Neural cell (in vitro differentiated cells): ENCODE measurements at regions not wholly inside any gene's neighbourhood (a gene's known extent, or its start where the extent isn't known, plus 50 kb on each side); places are given as distances from the start of the nearest gene placed in this dataset.

Experiments used
- H2AFZ ChIP-seq: fragments of 200-600, 300-800 bp; sonication (generic), shearing (Covaris generic); 2 replicates; pipeline ENCODE4 v1.6.0; 2014; ENCODE audit warnings: low read depth, mild to moderate bottlenecking, antibody characterized with exemption, low read length, moderate library complexity
- H3F3A ChIP-seq: fragments of 200-600 bp; shearing (Covaris generic); 2 replicates; pipeline ENCODE4 v1.6.1; 2016; ENCODE audit warnings: mild to moderate bottlenecking, moderate library complexity, mixed read lengths, antibody characterized with exemption, low read length; ENCODE audit not compliant: insufficient read depth, poor library complexity, severe bottlenecking
- H3K27ac ChIP-seq: fragments of 200-600, 300-800 bp; sonication (generic), shearing (Covaris generic); 2 replicates; pipeline ENCODE4 v1.5.1; 2014; ENCODE audit warnings: mild to moderate bottlenecking, low read length, moderate library complexity
- H3K27me3 ChIP-seq: fragments of 300-800, 200-600 bp; sonication (generic), shearing (Covaris generic); 2 replicates; pipeline ENCODE4 v1.6.0; 2014; ENCODE audit warnings: mild to moderate bottlenecking, low read depth, low read length, moderate library complexity; ENCODE audit not compliant: insufficient read depth
- H3K36me3 ChIP-seq: fragments of 300-800, 200-600 bp; sonication (generic), shearing (Covaris generic); 2 replicates; pipeline ENCODE4 v1.5.1; 2014; ENCODE audit warnings: mild to moderate bottlenecking, antibody characterized with exemption, low read length, moderate library complexity; ENCODE audit not compliant: insufficient read depth
- H3K4me2 ChIP-seq: fragments of 300-800, 200-600 bp; sonication (generic), shearing (Covaris generic); 2 replicates; pipeline ENCODE4 v1.6.0; 2014; ENCODE audit warnings: mild to moderate bottlenecking, low read length
- H3K4me3 ChIP-seq: fragments of 300-800, 200-600 bp; sonication (generic), shearing (Covaris generic); 2 replicates; pipeline ENCODE4 v1.5.1; 2014; ENCODE audit warnings: mild to moderate bottlenecking, low read length, moderate library complexity
- H3K79me2 ChIP-seq: fragments of 200-600 bp; shearing (Covaris generic); replicated peaks from 2 replicates; pipeline ENCODE4 v1.6.0; 2014; ENCODE audit warnings: mild to moderate bottlenecking, low read length, moderate library complexity; ENCODE audit not compliant: insufficient read depth
- H3K9ac ChIP-seq: fragments of 300-800, 200-600 bp; sonication (generic), shearing (Covaris generic); 2 replicates; pipeline ENCODE4 v1.6.1; 2016; ENCODE audit warnings: mild to moderate bottlenecking, low read length, mixed read lengths
- H3K9me2 ChIP-seq: fragments of 200-600 bp; shearing (Covaris generic); 2 replicates; pipeline ENCODE4 v1.6.1; 2016; ENCODE audit warnings: mild to moderate bottlenecking, low read length, mixed read lengths; ENCODE audit not compliant: insufficient read depth
- H3K9me3 ChIP-seq: fragments of 200-600, 300-800 bp; sonication (generic), shearing (Covaris generic); 2 replicates; pipeline ENCODE4 v1.6.1; 2016; ENCODE audit warnings: mild to moderate bottlenecking, mixed run types, low read length, moderate library complexity, mixed read lengths
- H4K20me1 ChIP-seq: fragments of 200-600 bp; shearing (Covaris generic); 2 replicates; pipeline ENCODE4 v1.6.1; 2016; ENCODE audit warnings: mild to moderate bottlenecking, mixed run types; ENCODE audit not compliant: insufficient read depth
- EP300 ChIP-seq: fragments of 450-650 bp; conservative IDR thresholded peaks from 2 replicates; pipeline ENCODE4 v1.6.1; 2014; ENCODE audit warnings: antibody characterized with exemption, mild to moderate bottlenecking, moderate library complexity; ENCODE audit not compliant: poor library complexity, severe bottlenecking
- EZH2 ChIP-seq: fragments of 200-600, 300-800 bp; shearing (Covaris generic), sonication (generic); IDR thresholded peaks from 2 replicates; pipeline ENCODE4 v1.6.1; 2014; ENCODE audit warnings: antibody characterized with exemption, low read length, borderline replicate concordance, mild to moderate bottlenecking; ENCODE audit not compliant: insufficient read depth, poor library complexity, severe bottlenecking
- MXI1 ChIP-seq: fragments of 450-650 bp; conservative IDR thresholded peaks from 2 replicates; pipeline ENCODE4 v1.6.1; 2014; ENCODE audit warnings: antibody characterized with exemption, mild to moderate bottlenecking; ENCODE audit not compliant: poor library complexity, severe bottlenecking
- POLR2AphosphoS5 ChIP-seq: IDR thresholded peaks from 2 replicates; pipeline ENCODE4 v1.6.1; 2012
- RAD21 ChIP-seq: fragments of 450-650 bp; conservative IDR thresholded peaks from 2 replicates; pipeline ENCODE4 v1.6.1; 2014; ENCODE audit warnings: antibody characterized with exemption, mild to moderate bottlenecking, moderate library complexity
- SMC3 ChIP-seq: fragments of 450-650 bp; conservative IDR thresholded peaks from 2 replicates; pipeline ENCODE4 v1.6.1; 2014; ENCODE audit warnings: antibody characterized with exemption, mild to moderate bottlenecking, moderate library complexity; ENCODE audit not compliant: poor library complexity
- TAF1 ChIP-seq: IDR thresholded peaks from 2 replicates; pipeline ENCODE4 v1.6.1; 2012; ENCODE audit warnings: low read depth
- TF ChIP-seq, protein P1 (sequence below): IDR thresholded peaks from 2 replicates; pipeline ENCODE4 v1.6.1; 2012; ENCODE audit warnings: borderline replicate concordance
- TF ChIP-seq, protein P2 (sequence below): fragments of 450-650 bp; IDR thresholded peaks from 2 replicates; pipeline ENCODE4 v1.5.1; 2014; ENCODE audit warnings: antibody characterized with exemption, mild to moderate bottlenecking, moderate library complexity; ENCODE audit not compliant: poor library complexity, severe bottlenecking

DNA sequence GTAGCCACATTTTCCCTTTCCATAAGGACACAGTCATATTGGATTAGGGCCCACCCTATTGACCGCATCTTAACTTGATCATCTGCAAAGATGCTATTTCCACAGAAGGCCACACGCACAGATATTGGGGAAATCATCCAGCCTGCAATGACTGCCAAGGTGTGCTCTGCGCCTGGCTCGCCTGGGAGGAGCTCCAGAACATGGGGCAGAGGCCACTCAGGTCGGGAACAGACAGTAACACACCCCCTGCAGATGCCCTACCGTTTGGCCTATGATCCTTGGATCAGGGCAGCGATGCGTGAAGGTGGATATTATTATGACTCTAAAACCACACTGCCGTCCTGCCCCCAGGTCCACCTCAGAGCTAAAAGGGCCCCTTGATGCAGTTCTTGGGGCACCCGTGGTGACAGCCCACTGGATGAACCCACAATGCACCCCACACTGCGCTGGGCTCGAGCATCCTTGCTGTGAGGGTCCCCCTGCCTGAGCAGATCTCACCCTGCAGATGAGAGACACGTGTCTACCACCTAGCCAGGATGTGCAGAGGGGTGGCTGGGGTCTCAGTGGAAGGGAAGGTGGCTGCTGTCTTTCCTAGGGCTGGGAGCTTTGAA lies 72.9 kb upstream of the ZNF516 start:
- Histone ChIP-seq H2AFZ (no peak overlapping the region), H3K27ac (no peak overlapping the region), H3K4me2 (no peak overlapping the region), H3K9me2 (no peaks in the 10 kb centered on the region), H3F3A (no peaks in the 10 kb centered on the region), H3K9me3 (no peaks in the 10 kb centered on the region), H4K20me1 (no peaks in the 10 kb centered on the region), H3K4me3 (no peak overlapping the region), H3K36me3 (no peaks in the 10 kb centered on the region), H3K9ac (no peak overlapping the region), H3K27me3 (no peaks in the 10 kb centered on the region), H3K79me2 (no peaks in the 10 kb centered on the region)
- TF ChIP-seq EZH2 (no peak), TAF1 (no peak), EP300 (no peak), MXI1 (no peak), RAD21 (no peak), POLR2AphosphoS5 (no peak), SMC3 (no peak)
- TF ChIP-seq, protein P1, sequence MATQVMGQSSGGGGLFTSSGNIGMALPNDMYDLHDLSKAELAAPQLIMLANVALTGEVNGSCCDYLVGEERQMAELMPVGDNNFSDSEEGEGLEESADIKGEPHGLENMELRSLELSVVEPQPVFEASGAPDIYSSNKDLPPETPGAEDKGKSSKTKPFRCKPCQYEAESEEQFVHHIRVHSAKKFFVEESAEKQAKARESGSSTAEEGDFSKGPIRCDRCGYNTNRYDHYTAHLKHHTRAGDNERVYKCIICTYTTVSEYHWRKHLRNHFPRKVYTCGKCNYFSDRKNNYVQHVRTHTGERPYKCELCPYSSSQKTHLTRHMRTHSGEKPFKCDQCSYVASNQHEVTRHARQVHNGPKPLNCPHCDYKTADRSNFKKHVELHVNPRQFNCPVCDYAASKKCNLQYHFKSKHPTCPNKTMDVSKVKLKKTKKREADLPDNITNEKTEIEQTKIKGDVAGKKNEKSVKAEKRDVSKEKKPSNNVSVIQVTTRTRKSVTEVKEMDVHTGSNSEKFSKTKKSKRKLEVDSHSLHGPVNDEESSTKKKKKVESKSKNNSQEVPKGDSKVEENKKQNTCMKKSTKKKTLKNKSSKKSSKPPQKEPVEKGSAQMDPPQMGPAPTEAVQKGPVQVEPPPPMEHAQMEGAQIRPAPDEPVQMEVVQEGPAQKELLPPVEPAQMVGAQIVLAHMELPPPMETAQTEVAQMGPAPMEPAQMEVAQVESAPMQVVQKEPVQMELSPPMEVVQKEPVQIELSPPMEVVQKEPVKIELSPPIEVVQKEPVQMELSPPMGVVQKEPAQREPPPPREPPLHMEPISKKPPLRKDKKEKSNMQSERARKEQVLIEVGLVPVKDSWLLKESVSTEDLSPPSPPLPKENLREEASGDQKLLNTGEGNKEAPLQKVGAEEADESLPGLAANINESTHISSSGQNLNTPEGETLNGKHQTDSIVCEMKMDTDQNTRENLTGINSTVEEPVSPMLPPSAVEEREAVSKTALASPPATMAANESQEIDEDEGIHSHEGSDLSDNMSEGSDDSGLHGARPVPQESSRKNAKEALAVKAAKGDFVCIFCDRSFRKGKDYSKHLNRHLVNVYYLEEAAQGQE, result no peak
- TF ChIP-seq, protein P2, sequence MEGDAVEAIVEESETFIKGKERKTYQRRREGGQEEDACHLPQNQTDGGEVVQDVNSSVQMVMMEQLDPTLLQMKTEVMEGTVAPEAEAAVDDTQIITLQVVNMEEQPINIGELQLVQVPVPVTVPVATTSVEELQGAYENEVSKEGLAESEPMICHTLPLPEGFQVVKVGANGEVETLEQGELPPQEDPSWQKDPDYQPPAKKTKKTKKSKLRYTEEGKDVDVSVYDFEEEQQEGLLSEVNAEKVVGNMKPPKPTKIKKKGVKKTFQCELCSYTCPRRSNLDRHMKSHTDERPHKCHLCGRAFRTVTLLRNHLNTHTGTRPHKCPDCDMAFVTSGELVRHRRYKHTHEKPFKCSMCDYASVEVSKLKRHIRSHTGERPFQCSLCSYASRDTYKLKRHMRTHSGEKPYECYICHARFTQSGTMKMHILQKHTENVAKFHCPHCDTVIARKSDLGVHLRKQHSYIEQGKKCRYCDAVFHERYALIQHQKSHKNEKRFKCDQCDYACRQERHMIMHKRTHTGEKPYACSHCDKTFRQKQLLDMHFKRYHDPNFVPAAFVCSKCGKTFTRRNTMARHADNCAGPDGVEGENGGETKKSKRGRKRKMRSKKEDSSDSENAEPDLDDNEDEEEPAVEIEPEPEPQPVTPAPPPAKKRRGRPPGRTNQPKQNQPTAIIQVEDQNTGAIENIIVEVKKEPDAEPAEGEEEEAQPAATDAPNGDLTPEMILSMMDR, result no peak

DNA sequence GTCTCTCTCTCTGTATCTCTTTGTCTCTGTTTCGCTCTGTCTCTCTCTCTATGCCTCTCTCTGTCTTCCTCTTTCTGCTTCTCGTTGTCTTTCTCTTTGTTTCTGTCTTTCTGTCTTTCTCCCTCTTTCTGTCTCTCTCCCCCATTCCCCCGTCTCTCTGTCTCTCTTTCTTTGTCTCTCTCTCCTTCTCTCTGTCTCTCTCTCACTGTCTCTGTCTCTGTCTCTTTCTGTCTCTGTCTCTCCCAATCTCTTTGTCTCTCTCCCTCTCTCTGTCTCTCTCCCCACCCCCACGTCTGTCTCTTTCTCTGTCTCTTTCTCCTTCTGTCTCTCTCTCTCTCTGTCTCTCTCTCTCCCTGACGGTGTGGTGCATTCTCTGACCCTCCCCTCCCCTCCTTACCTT lies 71.9 kb upstream of the ZNF516 start:
- H3K9me3 ChIP-seq, result no peaks in the 10 kb centered on the region
- H3K9me2 ChIP-seq, result no peaks in the 10 kb centered on the region
- H3K4me3 ChIP-seq, result no peak overlapping the region
- H3K79me2 ChIP-seq, result no peaks in the 10 kb centered on the region
- H3K9ac ChIP-seq, result no peak overlapping the region
- H3K27ac ChIP-seq, result no peak overlapping the region
- H3K27me3 ChIP-seq, result no peaks in the 10 kb centered on the region
- H3K36me3 ChIP-seq, result no peaks in the 10 kb centered on the region
- no peak overlapping the region for H2AFZ ChIP-seq
- H3F3A ChIP-seq, result no peaks in the 10 kb centered on the region
- TF ChIP-seq EP300 (no peak), MXI1 (no peak), RAD21 (no peak), TAF1 (no peak), EZH2 (no peak), SMC3 (no peak), POLR2AphosphoS5 (no peak)
- TF ChIP-seq, protein P1, result no peak
- TF ChIP-seq, protein P2, result no peak
- H3K4me2 ChIP-seq, result no peak overlapping the region
- H4K20me1 ChIP-seq, result no peaks in the 10 kb centered on the region
